ENCODE measurements at regions not wholly inside any gene's neighbourhood (a gene's known extent, or its start where the extent isn't known, plus 50 kb on each side); places are given as distances from the start of the nearest gene placed in this dataset.

- TF ChIP-seq ZNF280B (CRISPR knock-in tag; IDR thresholded peaks at IDR 0.05; ENCODE audit: borderline replicate concordance), result no peak
- TF ChIP-seq ZNF34 (CRISPR knock-in tag; IDR thresholded peaks at IDR 0.05; ENCODE audit: borderline replicate concordance), result no peak
- TF ChIP-seq JARID2 (CRISPR knock-in tag; IDR thresholded peaks at IDR 0.05; ENCODE audit: insufficient replicate concordance), result no peak
- TF ChIP-seq MAFG (CRISPR knock-in tag; IDR thresholded peaks at IDR 0.05), result no peak
- TF ChIP-seq ZBTB34 (CRISPR knock-in tag; IDR thresholded peaks at IDR 0.05), result no peak
- peak; percentile 61 for TF ChIP-seq TBX2 (CRISPR knock-in tag; IDR thresholded peaks at IDR 0.05; ENCODE audit: borderline replicate concordance)
- peak; percentile 55; the same call in 1 of the 2 replicates for TF ChIP-seq NFYC (CRISPR knock-in tag; IDR thresholded peaks at IDR 0.05)
- peak; percentile 55; the same call in 1 of the 2 replicates for TF ChIP-seq ZNF280D (CRISPR knock-in tag; IDR thresholded peaks at IDR 0.05)
- TF ChIP-seq NCOA1 (CRISPR knock-in tag; IDR thresholded peaks at IDR 0.05), result peak; percentile 53; the same call in 1 of the 2 replicates
- TF ChIP-seq ZNF546 (CRISPR knock-in tag; conservative IDR thresholded peaks at IDR 0.05), result no peak
- TF ChIP-seq ZNF10 (CRISPR knock-in tag; IDR thresholded peaks at IDR 0.05; ENCODE audit: borderline replicate concordance, low read depth), result no peak
- TF ChIP-seq ARNT (IDR thresholded peaks at IDR 0.05), result no peak
- peak; percentile 66 for TF ChIP-seq NFYB (CRISPR knock-in tag; IDR thresholded peaks at IDR 0.05)
- 0 out of 2 replicates have a peak, but pooled peaks have one; percentile 17 for TF ChIP-seq ZBTB43 (CRISPR knock-in tag; conservative IDR thresholded peaks at IDR 0.05)
- no peak for TF ChIP-seq RELA (CRISPR knock-in tag; IDR thresholded peaks at IDR 0.05)
- TF ChIP-seq KDM3A (CRISPR knock-in tag; IDR thresholded peaks at IDR 0.05; ENCODE audit: low read depth), result peak; percentile 56; the same call in 1 of the 2 replicates
- TF ChIP-seq ZNF513 (CRISPR knock-in tag; conservative IDR thresholded peaks at IDR 0.05), result no peak
- TF ChIP-seq ZBTB7B (CRISPR knock-in tag; IDR thresholded peaks at IDR 0.05), result 0 out of 2 replicates have a peak, but pooled peaks have one; percentile 62
- no peak for TF ChIP-seq TCF12 (IDR thresholded peaks at IDR 0.05)
- TF ChIP-seq TCF12 (CRISPR knock-in tag; IDR thresholded peaks at IDR 0.05), result no peak; the same call in 1 of the 2 replicates
- TF ChIP-seq RFX3 (CRISPR knock-in tag; IDR thresholded peaks at IDR 0.05), result no peak
These were observed 112.0 kb upstream of the SMURF2 start (continued) for GRCh38 chr17:64773836-64774761.

All from HepG2 (cell line).